WTC11 (cell line): ENCODE measurements at regions not wholly inside any gene's neighbourhood (a gene's known extent, or its start where the extent isn't known, plus 50 kb on each side); places are given as distances from the start of the nearest gene placed in this dataset.
A peak's percentile ranks its signal among the peaks of the same experiment; 100 is the strongest.

Experiments
- ATAC-seq: fragments of 200-7000 bp; cut with Tn5 transposase; 2 replicates; pipeline ENCODE4 v1.10.0; 2021; ENCODE audit warnings: mild to moderate bottlenecking, moderate library complexity
- CTCF ChIA-PET: fragments of 300-600 bp; sonication (Branson Sonifier 250); formaldehyde crosslinking; loops from one replicate; lab custom pipeline; 2021; ENCODE audit warnings: antibody characterized with exemption; lab: Charles Lee
- POLR2A ChIA-PET: fragments of 350-600 bp; sonication (Branson Sonifier 250); formaldehyde crosslinking; loops from one replicate; lab custom pipeline; 2021; ENCODE audit warnings: antibody characterized with exemption; lab: Charles Lee
- DNase-seq: peaks from one replicate; pipeline ENCODE4 v3.0.0; 2021; ENCODE audit warnings: low spot score
- H3K27ac Mint-ChIP-seq: 2 replicates; pipeline ENCODE4 v1.8.0; 2021; ENCODE audit warnings: mixed read lengths
- H3K27me3 Mint-ChIP-seq: 2 replicates; pipeline ENCODE4 v1.8.0; 2021; ENCODE audit warnings: low read depth, mild to moderate bottlenecking, moderate library complexity, mixed read lengths
- H3K36me3 Mint-ChIP-seq: 2 replicates; pipeline ENCODE4 v1.8.0; 2021; ENCODE audit warnings: mixed read lengths
- H3K4me1 Mint-ChIP-seq: 2 replicates; pipeline ENCODE4 v1.8.0; 2022; ENCODE audit warnings: mixed read lengths
- H3K4me3 Mint-ChIP-seq: 2 replicates; pipeline ENCODE4 v1.8.0; 2021; ENCODE audit warnings: mild to moderate bottlenecking, moderate library complexity, mixed read lengths
- H3K9me3 Mint-ChIP-seq: 2 replicates; pipeline ENCODE4 v1.8.0; 2021; ENCODE audit warnings: mixed read lengths
- AR ChIP-seq: fragments of 250-450 bp; sonication (Bioruptor Pico); IDR thresholded peaks from 2 replicates; pipeline ENCODE4 v1.9.0; 2021; ENCODE audit warnings: mild to moderate bottlenecking
- CDX4 ChIP-seq: fragments of 250-450 bp; sonication (Bioruptor Pico); IDR thresholded peaks from 2 replicates; pipeline ENCODE4 v1.9.0; 2021; ENCODE audit warnings: moderate library complexity, mild to moderate bottlenecking, inconsistent platforms, borderline replicate concordance
- E2F1 ChIP-seq: sonication (generic); formaldehyde crosslinking; IDR thresholded peaks from 2 replicates; pipeline ENCODE4 v1.8.0; 2022; ENCODE audit warnings: mild to moderate bottlenecking, missing genetic modification reagents
- E2F4 ChIP-seq: sonication (generic); formaldehyde crosslinking; IDR thresholded peaks from 2 replicates; pipeline ENCODE4 v1.8.1; 2022; ENCODE audit warnings: low read depth, mild to moderate bottlenecking, moderate library complexity, missing genetic modification reagents, borderline replicate concordance
- ELF4 ChIP-seq: sonication (generic); formaldehyde crosslinking; IDR thresholded peaks from 2 replicates; pipeline ENCODE4 v1.8.1; 2022; ENCODE audit warnings: low read depth, mild to moderate bottlenecking, moderate library complexity, missing genetic modification reagents
- ERG ChIP-seq: fragments of 250-450 bp; sonication (Bioruptor Pico); IDR thresholded peaks from 2 replicates; pipeline ENCODE4 v1.8.0; 2021; ENCODE audit warnings: mild to moderate bottlenecking
- FOXJ3 ChIP-seq: sonication (generic); formaldehyde crosslinking; IDR thresholded peaks from 2 replicates; pipeline ENCODE4 v1.9.0; 2021; ENCODE audit warnings: missing genetic modification reagents, mild to moderate bottlenecking, borderline replicate concordance
- GABPB1 ChIP-seq: sonication (generic); formaldehyde crosslinking; IDR thresholded peaks from 2 replicates; pipeline ENCODE4 v1.8.1; 2023; ENCODE audit warnings: mild to moderate bottlenecking, missing genetic modification reagents
- HMGA2 ChIP-seq: fragments of 250-450 bp; sonication (Bioruptor Pico); IDR thresholded peaks from 2 replicates; pipeline ENCODE4 v1.4.0; 2021; ENCODE audit warnings: mild to moderate bottlenecking, moderate library complexity
- MXD4 ChIP-seq: fragments of 250-450 bp; sonication (Bioruptor Pico); IDR thresholded peaks from 2 replicates; pipeline ENCODE4 v1.8.0; 2021; ENCODE audit warnings: mild to moderate bottlenecking, moderate library complexity, borderline replicate concordance
- NFATC4 ChIP-seq: fragments of 250-450 bp; sonication (Bioruptor Pico); IDR thresholded peaks from 2 replicates; pipeline ENCODE4 v1.9.0; 2021; ENCODE audit warnings: mild to moderate bottlenecking
- NFYB ChIP-seq: sonication (generic); formaldehyde crosslinking; conservative IDR thresholded peaks from 2 replicates; pipeline ENCODE4 v1.8.0; 2022; ENCODE audit warnings: low read depth, missing genetic modification reagents
- PRDM15 ChIP-seq: sonication (generic); formaldehyde crosslinking; IDR thresholded peaks from 2 replicates; pipeline ENCODE4 v1.8.0; 2022; ENCODE audit warnings: missing genetic modification reagents
- RORB ChIP-seq: fragments of 250-450 bp; sonication (Bioruptor Pico); IDR thresholded peaks from 2 replicates; pipeline ENCODE4 v1.9.0; 2021; ENCODE audit warnings: mild to moderate bottlenecking
- SOX15 ChIP-seq: fragments of 250-450 bp; sonication (Bioruptor Pico); IDR thresholded peaks from 2 replicates; pipeline ENCODE4 v1.9.0; 2021; ENCODE audit warnings: mild to moderate bottlenecking
- STAT6 ChIP-seq: sonication (generic); formaldehyde crosslinking; conservative IDR thresholded peaks from 2 replicates; pipeline ENCODE4 v1.8.1; 2023; ENCODE audit warnings: mild to moderate bottlenecking, low read depth, missing genetic modification reagents, moderate library complexity
- ZBTB21 ChIP-seq: sonication (generic); formaldehyde crosslinking; IDR thresholded peaks from 2 replicates; pipeline ENCODE4 v1.8.1; 2023; ENCODE audit warnings: mild to moderate bottlenecking, missing genetic modification reagents, borderline replicate concordance
- ZBTB43 ChIP-seq: sonication (generic); formaldehyde crosslinking; IDR thresholded peaks from 2 replicates; pipeline ENCODE4 v1.8.1; 2023; ENCODE audit warnings: mild to moderate bottlenecking, missing genetic modification reagents
- ZNF423 ChIP-seq: fragments of 250-450 bp; sonication (Bioruptor Pico); IDR thresholded peaks from 2 replicates; pipeline ENCODE4 v2.1.2; 2022; ENCODE audit warnings: mild to moderate bottlenecking, moderate library complexity

GRCh38 chr3:84100861-84101260, 857.9 kb upstream of the CADM2 start (continued):
- TF ChIP-seq STAT6 (CRISPR knock-in tag) (no peak), E2F4 (no peak), FOXJ3 (no peak), CDX4 (CRISPR knock-in tag) (no peak), PRDM15 (no peak), NFATC4 (CRISPR knock-in tag) (no peak), GABPB1 (CRISPR knock-in tag) (no peak), E2F1 (no peak), MXD4 (CRISPR knock-in tag) (no peak)

- no peak overlapping the region for H3K4me3 Mint-ChIP-seq
- H3K27me3 Mint-ChIP-seq, result no peaks in the 10 kb centered on the region; the same call in 1 of the 2 replicates
- peaks cover 20% of the 10 kb centered on the region for H3K4me1 Mint-ChIP-seq
- CTCF ChIA-PET, result no interaction called here
- POLR2A ChIA-PET, result no interaction called here
- DNase-seq (no peak), ATAC-seq (peak; percentile 53)
- no peak for TF ChIP-seq ELF4 (CRISPR knock-in tag)
- no peak for TF ChIP-seq SOX15 (CRISPR knock-in tag)
- no peak for TF ChIP-seq ZBTB43 (CRISPR knock-in tag)
- TF ChIP-seq NFYB (CRISPR knock-in tag), result no peak
- TF ChIP-seq ERG (CRISPR knock-in tag), result no peak
- no peak for TF ChIP-seq ZBTB21
- no peak for TF ChIP-seq AR (CRISPR knock-in tag)
- no peak for TF ChIP-seq ZNF423 (CRISPR knock-in tag)
- no peak for TF ChIP-seq HMGA2
- TF ChIP-seq RORB (CRISPR knock-in tag), result no peak
- TF ChIP-seq, all 79 proteins: peak for 0
- H3K36me3 Mint-ChIP-seq, result no peaks in the 10 kb centered on the region
- no peak overlapping the region for H3K27ac Mint-ChIP-seq
- peaks cover 11% of the 10 kb centered on the region for H3K9me3 Mint-ChIP-seq
Measured at GRCh38 chr3:84108442-84108971, 850.3 kb upstream of the CADM2 start.
